ENCODE measurements at regions not wholly inside any gene's neighbourhood (a gene's known extent, or its start where the extent isn't known, plus 50 kb on each side); places are given as distances from the start of the nearest gene placed in this dataset.

GRCh38 chr2:207450186-207450585, 79.6 kb upstream of the CREB1 start:
- no peak overlapping the region for H3K4me2 ChIP-seq
- no peak overlapping the region for H2AFZ ChIP-seq (ENCODE audit: low read depth)
- H3K9me2 ChIP-seq = no peaks in the 10 kb centered on the region
- no peaks in the 10 kb centered on the region for H3K9me3 ChIP-seq
- H3K27me3 ChIP-seq (ENCODE audit: insufficient read depth) = no peaks in the 10 kb centered on the region
- no peak overlapping the region for H3K9ac ChIP-seq
- H3K4me1 ChIP-seq (ENCODE audit: control insufficient read depth in 1 of 2, insufficient read depth in 2 of 2, low read depth in 1 of 2, low read length in 1 of 2) = peaks cover 6 to 8% of the 10 kb centered on the region in 2 experiments; a peak in 3 of 4 replicates
- no peaks in the 10 kb centered on the region for H3K79me2 ChIP-seq (ENCODE audit: insufficient read depth)
- CTCF ChIA-PET = interaction anchor here (0.9 to 2.2 kb wide), 4 partner anchors 9 to 650 kb away, joined by 3 to 7 read pairs (median 4); no protein-coding TSS in a partner anchor
- POLR2A ChIA-PET = interaction anchor here (0.6 to 0.7 kb wide), 3 partner anchors 13 to 284 kb away, joined by 3 read pairs; partner anchors contain the start of gene KLF7
- no peak overlapping the region for H3K4me3 ChIP-seq (ENCODE audit: low read depth in 2 of 2, low read length in 1 of 2)
- WGBS (ENCODE audit: low lambda C conversion rate) = 24% methylated on average over 1 of the region's 1 CpG
- H3K27ac ChIP-seq (ENCODE audit: low read depth in 2 of 2, low read length in 1 of 2) = peak overlapping the region in 1 of 2 experiments; percentile 77; a peak in 2 of 4 replicates
- H3K36me3 ChIP-seq (replicated peaks in 1 of 2; ENCODE audit: control insufficient read depth in 1 of 2, insufficient read depth in 2 of 2, low read length in 1 of 2) = no peaks in the 10 kb centered on the region
- no peaks in the 10 kb centered on the region for H4K20me1 ChIP-seq (ENCODE audit: insufficient read depth)
- no peak for TF ChIP-seq MXI1 (IDR thresholded peaks at IDR 0.05; ENCODE audit: low read depth, low read length)
- no peak for TF ChIP-seq PBX3 (IDR thresholded peaks at IDR 0.05)
- TF ChIP-seq GATA2 (CRISPR knock-in tag; IDR thresholded peaks at IDR 0.05) = 0 out of 2 replicates have a peak, but pooled peaks have one; percentile 13
- no peak for TF ChIP-seq MEF2A (IDR thresholded peaks at IDR 0.05; ENCODE audit: borderline replicate concordance, low read depth)
- TF ChIP-seq EP300 (IDR thresholded peaks at IDR 0.05; ENCODE audit: borderline replicate concordance in 1 of 2, low read depth in 1 of 2, low read length in 1 of 2) = peak in 1 of 2 experiments; percentile 53; a peak in 1 of 4 replicates
- no peak for DNase-seq
- H3F3A ChIP-seq (replicated peaks; ENCODE audit: insufficient read depth) = no peaks in the 10 kb centered on the region

- no peak for DNase-seq
- no peaks in the 10 kb centered on the region for H3K27me3 ChIP-seq (ENCODE audit: insufficient read depth)
- no peak overlapping the region for H3K27ac ChIP-seq (ENCODE audit: low read depth in 2 of 2, low read length in 1 of 2)
- no peak overlapping the region for H3K4me2 ChIP-seq
- H3K9ac ChIP-seq = no peak overlapping the region
- H4K20me1 ChIP-seq (ENCODE audit: insufficient read depth) = no peaks in the 10 kb centered on the region
- ChIA-PET CTCF (interaction anchor here (1.9 kb wide), 1 partner anchor 14 kb away, joined by 4 read pairs; no protein-coding TSS in a partner anchor), POLR2A (no interaction called here)
- H3K36me3 ChIP-seq (replicated peaks in 1 of 2; ENCODE audit: control insufficient read depth in 1 of 2, insufficient read depth in 2 of 2, low read length in 1 of 2) = no peaks in the 10 kb centered on the region
- no peaks in the 10 kb centered on the region for H3K9me2 ChIP-seq
- WGBS (ENCODE audit: low lambda C conversion rate) = 95% methylated on average over 5 of the region's 5 CpGs
- no peaks in the 10 kb centered on the region; a peak in 1 of 4 replicates for H3K4me1 ChIP-seq (ENCODE audit: control insufficient read depth in 1 of 2, insufficient read depth in 2 of 2, low read depth in 1 of 2, low read length in 1 of 2)
- H3K4me3 ChIP-seq (ENCODE audit: low read depth in 2 of 2, low read length in 1 of 2) = no peak overlapping the region
- TF ChIP-seq FOSL2 (IDR thresholded peaks at IDR 0.05; ENCODE audit: borderline replicate concordance, low read depth) (no peak), RAD21 (IDR thresholded peaks at IDR 0.05; ENCODE audit: low read length) (peak; percentile 42)
- no peak overlapping the region for H2AFZ ChIP-seq (ENCODE audit: low read depth)
- H3K79me2 ChIP-seq (ENCODE audit: insufficient read depth) = no peaks in the 10 kb centered on the region
- H3F3A ChIP-seq (replicated peaks; ENCODE audit: insufficient read depth) = peaks cover 4% of the 10 kb centered on the region
- H3K9me3 ChIP-seq = no peaks in the 10 kb centered on the region
These were observed 71.2 kb upstream of the CREB1 start for GRCh38 chr2:207458582-207458981.

GRCh38 chr2:207459990-207460757, 69.6 kb upstream of the CREB1 start:
- Histone ChIP-seq H4K20me1 (ENCODE audit: insufficient read depth) (no peaks in the 10 kb centered on the region), H3K4me1 (ENCODE audit: control insufficient read depth in 1 of 2, insufficient read depth in 2 of 2, low read depth in 1 of 2, low read length in 1 of 2) (no peaks in the 10 kb centered on the region; a peak in 1 of 4 replicates), H3K9me2 (no peaks in the 10 kb centered on the region), H2AFZ (ENCODE audit: low read depth) (no peak overlapping the region), H3K27me3 (ENCODE audit: insufficient read depth) (no peaks in the 10 kb centered on the region), H3K4me3 (ENCODE audit: low read depth in 2 of 2, low read length in 1 of 2) (no peak overlapping the region), H3K79me2 (ENCODE audit: insufficient read depth) (no peaks in the 10 kb centered on the region), H3K27ac (ENCODE audit: low read depth in 2 of 2, low read length in 1 of 2) (no peak overlapping the region), H3F3A (replicated peaks; ENCODE audit: insufficient read depth) (peaks cover 4% of the 10 kb centered on the region), H3K36me3 (replicated peaks in 1 of 2; ENCODE audit: control insufficient read depth in 1 of 2, insufficient read depth in 2 of 2, low read length in 1 of 2) (no peaks in the 10 kb centered on the region), H3K9me3 (no peaks in the 10 kb centered on the region), H3K9ac (no peak overlapping the region), H3K4me2 (no peak overlapping the region)
- WGBS (ENCODE audit: low lambda C conversion rate) = 85% methylated on average over 7 of the region's 7 CpGs
- DNase-seq = no peak
- ChIA-PET CTCF (interaction anchor here (0.9 to 1.9 kb wide), 4 partner anchors 11 to 672 kb away, joined by 3 to 4 read pairs (median 4); no protein-coding TSS in a partner anchor), POLR2A (no interaction called here)
- TF ChIP-seq CTCF (IDR thresholded peaks at IDR 0.05) = no peak
